ENCODE measurements at regions not wholly inside any gene's neighbourhood (a gene's known extent, or its start where the extent isn't known, plus 50 kb on each side); places are given as distances from the start of the nearest gene placed in this dataset.

DNA sequence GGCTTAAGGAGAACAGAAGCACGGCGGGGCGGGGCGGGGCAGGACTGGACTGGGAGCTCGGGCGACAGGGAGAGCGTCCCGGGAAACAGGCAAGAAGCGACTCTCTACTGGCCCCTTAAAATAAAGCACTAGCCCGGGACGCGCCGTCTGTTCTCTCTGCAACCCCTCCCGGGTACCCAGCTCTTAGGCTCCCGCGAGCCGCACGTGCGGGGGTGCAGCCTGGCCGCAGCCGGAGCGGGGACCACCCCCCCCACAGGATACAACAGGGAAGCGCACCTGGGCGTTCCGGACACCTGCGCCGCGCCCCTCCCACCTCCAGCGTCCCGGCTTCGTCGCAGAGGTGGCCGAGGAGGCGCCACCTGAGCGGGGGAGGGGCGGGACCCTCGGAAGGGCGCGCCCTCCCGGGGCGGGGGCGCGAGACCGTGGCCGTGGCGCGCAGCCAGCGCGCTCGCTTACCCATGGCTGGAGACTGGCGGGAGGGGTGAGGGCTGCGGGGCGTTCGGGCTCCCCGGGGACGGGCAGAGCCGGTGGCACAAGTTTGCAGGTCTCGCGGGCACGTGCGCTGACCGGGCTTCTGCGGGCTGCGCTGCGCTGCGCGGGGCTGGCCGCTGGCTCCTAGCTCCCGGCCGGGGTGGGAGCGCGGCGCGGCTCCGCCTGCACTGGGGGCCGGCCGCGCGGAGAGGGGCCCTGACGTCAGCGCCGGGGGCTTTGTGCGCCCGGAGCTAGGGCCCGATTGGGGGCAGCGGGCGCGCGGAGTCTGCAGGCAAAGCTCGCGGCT lies 91.5 kb downstream of the GEMIN8 start:
- TF ChIP-seq TAF1 (IDR thresholded peaks at IDR 0.05; ENCODE audit: borderline replicate concordance, low read depth, low read length) (no peak), RFX5 (IDR thresholded peaks at IDR 0.05; ENCODE audit: low read length) (no peak), SMC3 (IDR thresholded peaks at IDR 0.05; ENCODE audit: low read depth, low read length) (no peak), CTCF (IDR thresholded peaks at IDR 0.05) (no peak), EP300 (IDR thresholded peaks at IDR 0.05; ENCODE audit: borderline replicate concordance in 1 of 2, low read depth in 1 of 2, low read length in 1 of 2) (no peak), MAX (IDR thresholded peaks at IDR 0.05; ENCODE audit: low read depth) (no peak), POLR2AphosphoS5 (IDR thresholded peaks at IDR 0.05; ENCODE audit: low read depth, low read length) (no peak)
- TF ChIP-seq, protein P1, sequence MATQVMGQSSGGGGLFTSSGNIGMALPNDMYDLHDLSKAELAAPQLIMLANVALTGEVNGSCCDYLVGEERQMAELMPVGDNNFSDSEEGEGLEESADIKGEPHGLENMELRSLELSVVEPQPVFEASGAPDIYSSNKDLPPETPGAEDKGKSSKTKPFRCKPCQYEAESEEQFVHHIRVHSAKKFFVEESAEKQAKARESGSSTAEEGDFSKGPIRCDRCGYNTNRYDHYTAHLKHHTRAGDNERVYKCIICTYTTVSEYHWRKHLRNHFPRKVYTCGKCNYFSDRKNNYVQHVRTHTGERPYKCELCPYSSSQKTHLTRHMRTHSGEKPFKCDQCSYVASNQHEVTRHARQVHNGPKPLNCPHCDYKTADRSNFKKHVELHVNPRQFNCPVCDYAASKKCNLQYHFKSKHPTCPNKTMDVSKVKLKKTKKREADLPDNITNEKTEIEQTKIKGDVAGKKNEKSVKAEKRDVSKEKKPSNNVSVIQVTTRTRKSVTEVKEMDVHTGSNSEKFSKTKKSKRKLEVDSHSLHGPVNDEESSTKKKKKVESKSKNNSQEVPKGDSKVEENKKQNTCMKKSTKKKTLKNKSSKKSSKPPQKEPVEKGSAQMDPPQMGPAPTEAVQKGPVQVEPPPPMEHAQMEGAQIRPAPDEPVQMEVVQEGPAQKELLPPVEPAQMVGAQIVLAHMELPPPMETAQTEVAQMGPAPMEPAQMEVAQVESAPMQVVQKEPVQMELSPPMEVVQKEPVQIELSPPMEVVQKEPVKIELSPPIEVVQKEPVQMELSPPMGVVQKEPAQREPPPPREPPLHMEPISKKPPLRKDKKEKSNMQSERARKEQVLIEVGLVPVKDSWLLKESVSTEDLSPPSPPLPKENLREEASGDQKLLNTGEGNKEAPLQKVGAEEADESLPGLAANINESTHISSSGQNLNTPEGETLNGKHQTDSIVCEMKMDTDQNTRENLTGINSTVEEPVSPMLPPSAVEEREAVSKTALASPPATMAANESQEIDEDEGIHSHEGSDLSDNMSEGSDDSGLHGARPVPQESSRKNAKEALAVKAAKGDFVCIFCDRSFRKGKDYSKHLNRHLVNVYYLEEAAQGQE (IDR thresholded peaks at IDR 0.05; ENCODE audit: low read depth, low read length), result no peak

Measured in SK-N-SH (cell line).